HG03135 (cell line): ENCODE measurements at regions not wholly inside any gene's neighbourhood (a gene's known extent, or its start where the extent isn't known, plus 50 kb on each side); places are given as distances from the start of the nearest gene placed in this dataset.

ENCODE experiments used
- ATAC-seq: cut with Tn5 transposase; IDR thresholded peaks from one replicate; pipeline ENCODE4 v1.9.1; 2021; ENCODE audit warnings: mild to moderate bottlenecking, moderate library complexity; ENCODE audit not compliant: unreplicated experiment

DNA sequence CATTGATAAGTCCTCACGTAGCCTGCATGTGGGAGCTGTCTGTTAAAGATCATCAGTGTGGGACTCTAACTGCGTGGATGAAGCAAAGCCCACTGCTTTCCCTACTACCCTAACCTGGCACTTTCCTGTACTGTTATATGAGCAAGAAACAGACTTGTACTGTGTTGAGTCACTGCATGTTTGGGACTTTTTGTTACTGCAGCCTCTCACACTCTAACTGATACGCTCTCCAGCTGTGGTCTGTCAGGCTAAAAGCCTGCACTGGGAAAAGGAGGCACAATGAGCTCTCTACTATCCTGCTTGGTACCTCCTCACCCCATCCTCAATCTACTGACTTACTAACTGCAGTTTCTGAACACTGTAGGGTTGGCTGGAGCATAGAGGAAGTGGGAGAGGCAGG, 93.7 kb upstream of the PLET1 start:
- ATAC-seq, result no peak

DNA sequence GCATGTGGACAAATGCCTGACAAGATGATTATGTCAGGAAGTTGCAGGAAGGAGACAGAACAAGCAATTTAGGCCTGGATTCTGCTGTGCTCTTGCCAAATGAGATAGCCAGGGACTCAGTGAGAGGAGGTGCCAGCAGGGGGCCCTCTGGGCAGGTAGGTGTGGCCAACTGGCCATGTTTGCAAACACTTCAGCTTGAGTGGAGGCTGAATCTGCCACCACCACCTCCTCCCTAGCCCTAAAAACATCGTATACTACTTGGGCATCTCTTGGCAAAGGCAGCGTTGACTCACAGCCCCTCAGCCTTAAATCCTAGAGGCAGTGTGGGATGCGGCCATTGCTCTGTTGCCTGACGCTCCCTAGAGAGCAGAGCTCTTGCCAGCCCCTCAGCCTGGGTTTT, 95.1 kb upstream of the PLET1 start:
- no peak for ATAC-seq

DNA sequence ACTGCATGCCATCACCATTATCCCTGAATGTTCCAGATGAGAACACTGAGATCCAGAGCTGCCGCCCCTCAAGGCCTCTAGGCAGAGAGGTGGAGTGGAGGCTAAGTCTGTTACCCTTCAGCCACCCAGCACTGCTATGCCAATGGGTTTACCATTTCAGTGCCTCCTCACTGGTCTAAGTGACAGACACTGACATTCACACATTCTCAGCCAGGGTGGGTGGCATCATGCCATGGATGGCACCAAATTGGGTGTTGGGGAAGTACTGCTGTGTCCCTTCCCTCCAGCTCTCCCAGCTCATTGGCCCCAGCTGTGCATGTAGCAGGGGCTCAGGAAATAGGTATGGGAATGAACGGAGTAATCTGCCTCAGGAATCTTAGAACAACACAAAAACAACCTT, 96.8 kb upstream of the PLET1 start:
- no peak for ATAC-seq

DNA sequence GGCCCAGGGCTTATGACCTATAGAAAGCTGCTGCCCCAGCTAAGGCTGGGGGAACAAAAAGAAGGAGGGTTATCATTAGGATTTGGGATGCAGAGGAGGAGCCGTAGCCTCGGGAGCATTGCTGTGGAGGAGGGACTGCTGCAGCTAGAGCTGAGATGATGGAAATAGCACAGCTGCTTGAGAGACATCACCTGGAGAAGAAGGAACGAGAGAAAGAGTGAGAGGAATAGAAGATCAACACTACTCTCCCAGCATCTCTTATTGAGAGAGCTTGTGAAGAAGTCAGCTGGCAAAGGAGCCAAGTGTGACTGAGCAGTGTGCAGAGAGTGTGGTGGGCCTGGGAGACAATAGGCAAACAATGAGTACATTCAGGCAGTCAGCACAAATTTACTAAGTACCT, 100.7 kb upstream of the PLET1 start:
- no peak for ATAC-seq

DNA sequence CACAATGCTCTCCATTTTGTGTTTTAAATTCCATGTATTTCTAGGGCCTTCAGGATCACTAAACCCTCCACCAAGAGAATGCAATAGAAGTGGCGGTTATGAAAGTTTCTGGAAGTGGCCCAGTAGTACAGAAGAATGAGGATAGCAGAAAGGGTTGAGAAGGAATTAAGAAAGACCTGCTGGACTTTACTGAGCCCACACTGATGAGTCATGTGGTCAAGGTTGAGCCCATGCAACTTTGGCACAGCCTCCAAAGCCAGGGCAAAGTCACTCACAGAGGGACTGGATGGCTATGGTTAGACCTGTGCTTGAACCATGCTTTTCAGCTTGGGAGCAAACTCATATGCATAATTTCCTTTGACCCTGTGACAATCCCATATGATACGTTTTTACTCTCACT, 102.9 kb upstream of the PLET1 start:
- ATAC-seq, result no peak

DNA sequence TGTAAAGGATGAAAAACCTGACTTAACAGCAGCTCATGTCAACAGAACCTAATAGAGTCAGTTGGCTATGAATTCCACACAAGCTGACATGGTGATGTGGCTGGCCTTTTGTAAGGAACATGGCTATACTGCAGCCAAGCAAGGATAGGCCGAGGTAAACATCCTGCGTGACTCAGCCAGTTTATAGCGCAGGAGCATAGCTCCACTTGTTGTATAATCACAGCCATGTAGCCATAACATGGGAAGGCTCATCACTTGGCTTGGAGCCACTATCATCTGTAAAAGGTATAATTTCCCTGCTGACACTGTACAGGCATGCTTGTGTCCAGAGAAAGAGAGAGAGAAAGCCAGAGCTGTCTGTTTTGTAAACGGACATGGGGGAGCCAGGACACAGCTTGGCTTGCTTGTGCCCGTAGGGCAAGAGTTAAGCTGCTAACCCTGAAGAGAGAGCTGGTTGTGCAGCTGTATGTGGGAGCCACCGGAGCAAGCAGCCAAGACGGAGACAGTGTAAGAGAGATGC, 104.4 kb upstream of the PLET1 start:
- ATAC-seq, result no peak

DNA sequence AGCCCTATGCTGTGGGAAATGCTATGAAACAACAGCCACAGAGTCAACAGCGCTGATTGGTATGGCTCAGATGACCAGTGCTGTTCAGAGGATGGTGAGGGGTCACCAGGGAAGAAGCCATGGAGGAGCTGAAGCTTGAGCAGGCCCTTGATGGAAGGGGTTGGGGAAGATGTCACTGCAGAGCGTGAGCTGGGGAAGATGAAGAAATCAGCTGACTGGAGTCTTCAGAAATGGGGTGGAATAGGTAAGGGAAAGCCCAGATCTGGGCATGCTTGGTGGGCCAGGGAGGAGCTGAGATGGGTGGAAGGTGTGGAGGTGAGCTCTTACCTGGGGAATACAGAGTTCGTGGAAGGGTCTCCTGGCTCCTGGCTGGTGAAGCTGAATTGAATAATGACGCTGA, 105.4 kb upstream of the PLET1 start:
- no peak for ATAC-seq

DNA sequence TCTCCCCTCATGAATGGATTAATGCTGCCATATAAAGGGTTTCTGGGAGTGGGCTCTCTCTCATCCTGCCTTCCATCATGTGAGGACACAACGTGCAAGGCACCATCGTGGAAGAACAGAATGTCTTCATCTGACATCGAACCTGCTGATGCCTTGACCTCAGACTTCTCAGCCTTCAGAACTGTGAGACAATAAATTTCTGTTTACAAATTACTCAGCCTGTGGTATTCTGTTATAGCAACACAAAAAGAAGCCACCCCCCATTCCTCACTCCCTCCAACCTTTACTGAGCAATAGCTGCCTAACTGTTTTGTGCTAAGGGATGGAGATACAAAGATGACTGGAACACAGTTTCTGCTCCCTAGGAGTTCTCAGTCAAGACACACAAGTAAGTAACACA, 106.1 kb upstream of the PLET1 start:
- no peak for ATAC-seq

DNA sequence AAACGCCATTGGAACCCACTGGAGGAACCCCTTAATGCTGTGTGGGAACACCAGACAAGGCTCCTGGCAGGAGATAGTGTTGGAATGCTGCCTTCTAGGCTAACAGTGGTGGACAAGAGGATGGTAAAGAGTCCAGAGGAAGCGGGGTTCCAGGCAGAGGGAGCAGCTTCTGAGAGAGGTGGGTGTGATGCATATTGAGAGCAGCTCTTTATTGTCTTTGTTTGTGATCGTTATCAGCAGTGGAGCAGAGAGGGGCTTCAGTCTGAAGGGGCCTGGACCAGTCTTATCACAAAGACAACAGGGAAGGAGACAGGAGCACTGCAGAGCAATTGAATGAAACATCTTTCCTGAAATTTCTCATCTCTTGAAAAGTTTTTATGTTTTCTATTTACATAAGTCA, 106.8 kb upstream of the PLET1 start:
- ATAC-seq, result no peak

DNA sequence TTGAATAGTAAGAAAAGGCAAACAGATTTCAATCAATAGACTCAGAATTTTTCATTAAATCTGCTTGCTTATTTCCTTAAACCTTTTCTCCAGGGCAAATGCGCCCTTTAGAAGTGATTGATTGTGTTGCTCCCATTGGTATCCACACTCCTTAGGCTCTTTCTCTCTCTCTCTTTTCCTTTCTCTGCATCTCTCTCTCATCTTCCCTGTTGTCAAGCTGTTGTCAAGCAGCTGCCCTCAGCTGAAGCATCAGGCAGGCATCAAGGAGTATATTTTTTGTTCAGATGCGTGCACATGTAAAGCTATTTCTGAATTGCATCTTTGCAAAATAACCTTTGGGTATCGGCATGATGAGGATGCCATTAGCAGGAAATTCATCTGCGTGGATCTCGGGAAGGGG, 107.2 kb upstream of the PLET1 start:
- ATAC-seq, result no peak

DNA sequence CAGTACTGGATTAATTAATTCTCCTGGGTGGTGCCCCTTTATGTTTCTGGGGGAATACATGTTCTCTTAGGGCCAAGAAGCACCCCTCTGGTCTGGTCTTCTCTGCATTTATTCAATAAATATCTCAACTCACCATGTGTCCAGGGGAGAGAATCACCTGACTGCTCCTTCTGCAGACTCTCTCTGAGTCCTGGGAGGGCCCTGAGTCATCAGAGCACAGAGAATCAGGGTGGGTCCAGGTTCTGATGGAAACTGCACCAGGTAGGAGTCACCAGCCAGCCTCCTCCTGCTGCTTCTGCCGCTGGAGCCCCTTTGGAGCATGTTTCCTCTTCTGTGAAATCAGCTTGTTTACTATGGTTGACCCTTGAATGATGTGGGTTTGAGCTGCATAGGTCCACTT, 107.7 kb upstream of the PLET1 start:
- no peak for ATAC-seq

DNA sequence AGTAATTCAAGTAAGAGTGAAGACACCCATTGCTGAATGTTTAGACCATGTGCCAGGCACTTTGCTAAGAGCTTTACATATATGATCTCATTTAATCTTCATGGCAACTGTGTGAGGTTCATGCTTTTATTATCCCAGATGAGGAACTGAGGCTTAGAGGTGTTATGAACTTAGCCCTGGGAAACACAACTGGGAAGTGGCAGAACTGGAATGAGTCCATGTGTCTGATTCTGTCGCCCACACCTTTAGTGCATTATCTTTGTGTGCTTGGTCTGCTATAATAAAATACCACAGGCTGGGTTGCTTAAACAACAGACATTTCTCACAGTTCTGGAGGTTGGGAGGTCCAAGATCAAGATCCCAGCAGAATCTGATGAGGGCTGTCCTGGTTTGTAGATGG, 108.7 kb upstream of the PLET1 start:
- no peak for ATAC-seq

DNA sequence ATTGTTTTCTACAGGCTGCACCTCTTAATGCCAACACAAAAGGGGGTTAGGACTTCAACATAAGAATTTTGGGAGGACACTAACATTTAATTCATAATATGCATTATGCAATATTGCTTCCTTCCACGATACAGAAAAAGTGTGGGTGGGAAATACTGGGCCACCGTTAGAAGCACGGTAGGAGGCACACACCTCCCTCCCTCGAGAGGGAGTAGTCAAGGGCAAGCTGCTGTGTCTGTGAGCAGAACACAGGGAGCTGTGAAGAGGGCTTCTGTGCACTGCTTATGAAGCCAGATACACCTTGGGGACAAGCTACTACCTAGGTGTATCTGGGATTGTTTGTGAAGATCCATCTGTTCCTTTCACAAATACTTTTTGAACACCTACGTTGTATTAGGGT, 109.3 kb upstream of the PLET1 start:
- no peak for ATAC-seq

DNA sequence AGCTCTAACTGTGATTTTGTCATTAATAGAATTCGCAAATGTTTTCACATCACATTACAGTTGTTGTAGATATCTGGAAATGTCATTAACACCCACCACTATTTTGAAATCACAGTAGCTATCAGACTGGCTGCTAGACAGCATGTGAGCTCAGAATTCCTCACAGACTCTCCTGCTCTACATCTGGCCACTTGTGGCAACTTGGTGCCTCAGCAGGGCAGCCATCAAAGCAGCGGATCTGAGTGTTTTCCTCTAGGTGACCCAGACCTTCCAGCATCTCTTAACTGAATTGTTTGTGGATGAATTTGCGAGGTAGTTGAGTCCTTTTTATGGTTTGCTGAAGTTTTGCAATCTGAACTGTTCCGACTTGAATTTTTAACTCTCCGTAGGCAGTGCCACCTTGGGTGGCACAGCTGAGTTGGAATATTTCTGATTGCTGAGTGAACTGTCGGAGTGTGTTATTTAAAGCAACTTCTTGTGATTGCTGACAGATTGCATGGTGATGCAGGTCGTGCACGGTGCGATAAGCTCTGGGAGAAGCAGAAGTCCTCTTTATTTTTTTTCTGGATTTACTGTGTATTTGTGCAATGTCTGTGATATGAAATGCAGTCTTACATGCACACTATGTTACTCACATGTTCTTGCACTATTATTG, 114.0 kb upstream of the PLET1 start:
- no peak for ATAC-seq

DNA sequence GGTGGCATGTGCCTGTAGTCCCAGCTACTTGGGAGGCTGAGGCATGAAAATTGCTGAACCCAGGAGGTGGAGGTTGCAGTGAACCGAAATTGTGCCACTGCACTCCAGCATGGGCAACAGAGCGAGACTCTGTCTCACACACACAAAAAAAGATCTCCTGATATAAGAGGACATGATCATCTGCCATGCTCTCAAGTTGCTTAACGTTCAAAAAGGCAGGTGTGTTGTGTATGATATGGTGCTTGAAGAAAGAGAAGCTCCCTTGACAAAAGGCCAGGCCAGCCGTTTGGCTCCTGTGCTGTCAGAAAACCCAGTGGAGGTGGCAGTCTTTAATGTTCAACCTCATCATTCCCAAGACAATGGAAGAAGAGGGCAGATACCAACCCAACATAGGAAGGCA, 117.3 kb upstream of the PLET1 start:
- no peak for ATAC-seq

DNA sequence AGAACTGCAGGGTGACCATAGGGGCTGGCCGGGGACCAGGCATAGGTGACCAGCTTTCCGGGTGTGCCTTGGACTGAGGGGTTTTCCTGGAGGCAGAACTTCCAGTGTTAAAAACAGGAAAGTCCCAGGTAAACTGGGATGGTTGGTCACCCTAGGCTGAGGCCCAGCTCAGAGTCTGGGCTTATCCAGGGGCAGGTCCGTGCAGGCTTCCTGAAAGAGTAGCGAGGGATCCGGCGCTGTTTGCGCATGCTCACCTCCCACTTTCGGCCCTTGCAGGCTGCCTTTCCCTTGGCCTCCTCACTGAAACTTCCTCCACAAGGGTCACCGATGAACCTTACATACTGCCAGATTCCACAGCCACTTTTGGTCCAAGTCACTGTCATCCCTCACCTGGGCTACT, 119.8 kb upstream of the PLET1 start:
- ATAC-seq, result no peak

DNA sequence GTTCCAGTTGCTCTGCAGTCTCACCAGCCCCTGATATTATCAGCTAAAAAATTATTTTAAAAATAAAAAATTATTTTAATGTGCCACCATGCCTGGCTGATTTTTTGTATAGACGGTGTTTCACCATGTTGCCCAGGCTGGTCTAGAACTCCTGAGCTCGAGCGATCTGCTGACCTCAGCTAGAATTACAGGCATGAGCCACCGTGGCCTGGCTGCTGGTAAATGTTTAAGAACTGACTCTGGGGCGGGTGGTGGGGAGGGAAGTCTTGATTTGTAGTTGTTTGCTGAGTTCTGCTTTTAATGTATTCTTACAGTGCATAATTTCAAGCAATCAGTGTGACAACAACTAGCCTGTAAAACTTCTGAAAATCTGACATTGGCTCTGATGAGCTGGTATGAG, 120.9 kb upstream of the PLET1 start:
- no peak for ATAC-seq

DNA sequence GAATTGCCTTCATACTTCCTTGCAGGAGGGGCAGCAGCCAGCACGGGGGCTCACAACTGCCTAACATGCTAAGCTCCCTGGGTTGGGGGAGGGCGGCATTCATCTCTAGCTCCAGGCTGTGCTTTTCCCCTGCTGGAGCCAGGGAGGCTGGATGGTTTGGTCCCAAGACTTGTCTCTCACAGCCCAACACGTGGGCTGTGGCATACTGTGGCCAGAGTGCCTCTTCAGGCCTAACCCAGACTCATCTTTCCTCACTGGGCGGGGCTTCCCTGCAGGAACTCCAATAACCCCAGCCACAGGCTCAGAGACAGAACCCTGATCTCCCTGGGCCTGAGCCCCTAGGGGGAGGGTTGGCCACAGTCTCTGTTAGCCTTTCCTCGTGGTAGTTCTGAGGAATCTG, 121.9 kb upstream of the PLET1 start:
- ATAC-seq, result no peak

DNA sequence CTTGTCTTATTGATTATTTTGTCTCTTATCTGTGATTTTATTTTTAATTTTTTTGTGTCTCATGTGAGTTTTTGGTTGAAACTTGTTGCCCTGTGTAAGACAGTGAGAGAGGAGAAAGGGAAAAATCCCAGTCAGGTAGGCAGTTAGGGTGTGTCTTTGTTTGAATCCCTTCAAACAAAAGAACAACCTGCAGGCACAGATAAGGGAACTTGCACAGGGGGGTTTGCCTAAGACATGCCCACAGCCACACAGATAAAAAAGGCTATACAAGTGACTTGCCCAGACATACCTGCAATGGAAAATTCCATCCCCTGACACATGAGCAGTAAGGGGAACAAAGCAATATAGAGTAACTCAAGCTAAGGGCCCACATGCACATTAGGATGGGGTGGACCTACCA, 127.8 kb upstream of the PLET1 start:
- no peak for ATAC-seq

DNA sequence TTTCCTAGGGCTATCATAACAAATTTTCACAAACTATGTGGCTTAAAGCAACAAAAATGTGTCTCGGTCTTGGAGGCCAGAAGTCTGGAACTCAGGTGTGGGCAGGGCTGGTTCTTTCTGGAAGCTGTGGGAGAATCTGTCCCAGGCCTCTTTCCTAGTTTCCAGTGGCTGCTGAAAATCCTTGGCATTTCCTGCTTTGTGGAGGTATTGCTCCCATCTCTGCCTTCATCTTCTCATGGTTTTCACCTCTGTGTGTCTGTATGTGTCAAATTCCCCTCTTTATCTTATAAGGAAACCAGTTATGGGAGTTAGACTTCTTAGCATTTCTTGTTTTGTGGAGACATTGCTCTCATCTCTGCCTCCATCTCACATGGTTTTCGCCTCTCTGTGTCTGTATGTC, 130.4 kb upstream of the PLET1 start:
- no peak for ATAC-seq

DNA sequence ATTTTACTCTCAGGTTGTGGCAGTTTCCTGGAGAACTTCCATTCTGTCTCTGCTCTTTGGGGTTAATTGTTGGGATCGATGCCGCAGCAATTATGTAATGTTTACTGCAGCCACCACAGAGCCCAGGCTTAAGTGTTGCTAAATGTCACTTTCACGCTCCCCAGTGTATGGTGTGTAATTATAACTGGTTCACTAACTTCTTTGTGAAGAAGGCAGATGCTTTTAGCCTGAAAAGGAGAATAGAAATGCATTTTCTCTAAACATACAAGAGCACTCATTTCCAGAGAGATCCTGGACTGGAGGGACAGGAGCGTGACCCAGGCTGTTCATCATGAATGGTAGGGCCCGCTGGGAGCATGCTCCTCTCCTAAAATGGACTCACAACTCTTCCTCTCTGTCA, 132.2 kb upstream of the PLET1 start:
- ATAC-seq, result no peak

DNA sequence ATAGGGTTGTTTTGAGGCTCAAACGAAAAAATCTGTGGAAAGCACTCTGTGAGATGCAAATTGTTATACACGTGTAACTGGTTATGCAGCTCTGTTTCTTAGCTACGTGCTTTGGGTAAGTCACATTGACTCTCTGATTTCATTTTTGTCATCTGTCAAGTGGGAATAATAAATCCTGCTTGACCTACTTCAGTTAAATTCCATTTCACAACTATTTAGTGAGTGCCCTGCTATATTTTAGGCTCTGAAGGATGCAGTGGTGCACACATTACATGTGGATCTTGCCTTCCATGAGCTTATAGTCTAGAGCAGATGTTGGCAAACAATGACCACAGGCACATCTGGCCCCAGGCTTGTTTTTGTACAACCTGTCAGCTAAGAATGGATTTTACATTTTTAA, 133.6 kb upstream of the PLET1 start:
- ATAC-seq, result no peak

DNA sequence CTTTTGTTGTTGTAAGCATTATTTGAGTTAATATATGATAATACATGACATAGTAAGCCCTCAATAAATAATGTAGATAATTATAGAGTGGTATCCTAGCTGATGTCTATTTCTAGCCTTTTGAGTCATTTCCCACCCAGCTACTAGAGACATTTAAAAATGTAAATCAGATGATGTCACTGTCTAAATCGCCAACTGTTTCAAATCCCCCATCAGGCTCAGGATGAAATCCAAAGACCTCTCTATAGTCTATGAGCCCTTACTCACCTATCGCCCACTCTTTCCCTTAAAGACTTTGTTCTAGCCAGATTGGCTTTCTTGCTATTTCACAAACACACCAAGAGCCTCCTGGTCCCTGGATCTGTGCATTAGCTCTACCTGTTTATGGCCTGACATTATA, 135.4 kb upstream of the PLET1 start:
- no peak for ATAC-seq
